HCT116 (cell line): ENCODE measurements at regions not wholly inside any gene's neighbourhood (a gene's known extent, or its start where the extent isn't known, plus 50 kb on each side); places are given as distances from the start of the nearest gene placed in this dataset.

Source experiments
- ATAC-seq: fragments of 200-7000 bp; cut with Tn5 transposase; 2 replicates; pipeline ENCODE4 v1.9.1; 2020; ENCODE audit warnings: mild to moderate bottlenecking, moderate library complexity
- BruUV-seq: library from RNA; stranded (reverse); fragments of 400-500 nt; replicated peaks from 2 replicates; lab custom pipeline; 2021; lab: Mats Ljungman, UMichigan
- CTCF ChIA-PET: fragments of 300-600 bp; sonication (Branson Sonifier 250); formaldehyde crosslinking; loops from one replicate; lab custom pipeline; 2021; ENCODE audit warnings: antibody characterized with exemption; lab: Charles Lee
- POLR2A ChIA-PET: fragments of 300-600, 350-600 bp; sonication (Branson Sonifier 250); formaldehyde crosslinking; loops from one replicate; lab custom pipeline; 2021; ENCODE audit warnings: antibody characterized with exemption; lab: Charles Lee
- RAD21 ChIA-PET, 2 experiments: fragments of 300-600 bp; sonication (Branson Sonifier 250); formaldehyde crosslinking; loops; one replicate each; lab custom pipeline; 2023; ENCODE audit warnings: low total read pairs in 2 of 2; ENCODE audit not compliant: uncharacterized antibody in 2 of 2, unreplicated experiment in 2 of 2, low non-redundant PET in 1 of 2; lab: Charles Lee
- DNase-seq: peaks from one replicate; pipeline ENCODE4 v3.0.0-alpha.2; 2010; ENCODE audit warnings: low read depth, low spot score
- H2AFZ ChIP-seq: fragments of 200-600 bp; shearing (Covaris generic), sonication (generic); 2 replicates; pipeline ENCODE4 v1.6.1; 2017; ENCODE audit warnings: low read depth, mixed run types, mixed read lengths, antibody characterized with exemption, low read length; ENCODE audit not compliant: poor library complexity, severe bottlenecking
- H3K27ac ChIP-seq: 2 replicates; pipeline ENCODE4 v1.5.1; 2012; ENCODE audit warnings: low read depth, low read length
- H3K27me3 ChIP-seq: fragments of 200-600 bp; sonication (generic); 2 replicates; pipeline ENCODE4 v1.6.1; 2016; ENCODE audit warnings: mixed run types, low read length, mixed read lengths; ENCODE audit not compliant: insufficient read depth
- H3K36me3 ChIP-seq, 2 experiments: fragments of 200-500 bp in 1 of 2; fragments of 200-600 bp in 1 of 2; sonication (Bioruptor generic) in 1 of 2; sonication (generic) in 1 of 2; 2 replicates each; pipeline versions ENCODE4 v1.5.1 to v1.6.1; 2014 to 2016; ENCODE audit warnings: low read length in 2 of 2, inconsistent platforms in 1 of 2, mixed read lengths in 1 of 2, mixed run types in 1 of 2; ENCODE audit not compliant: insufficient read depth in 2 of 2, control insufficient read depth in 1 of 2
- H3K4me1 ChIP-seq, 2 experiments: fragments of 200-600 bp in 1 of 2; sonication (generic) in 1 of 2; 2 replicates each; pipeline versions ENCODE4 v1.5.1 to v1.6.1; 2012 to 2017; ENCODE audit warnings: low read length in 2 of 2, inconsistent platforms in 1 of 2, mild to moderate bottlenecking in 1 of 2, mixed read lengths in 1 of 2, mixed run types in 1 of 2, moderate library complexity in 1 of 2; ENCODE audit not compliant: insufficient read depth in 2 of 2, control insufficient read depth in 1 of 2
- H3K4me2 ChIP-seq: fragments of 200-600 bp; sonication (generic); 2 replicates; pipeline ENCODE4 v1.6.1; 2017; ENCODE audit warnings: mixed run types, low read length, mixed read lengths
- H3K4me3 ChIP-seq, 2 experiments: fragments of 200-600 bp in 1 of 2; sonication (generic) in 1 of 2; replicated peaks in 1 of 2; 2 replicates each; pipeline ENCODE4 v1.5.1; 2011 to 2016; ENCODE audit warnings: low read length in 2 of 2, control low read depth in 1 of 2, low read depth in 1 of 2, mild to moderate bottlenecking in 1 of 2, mixed read lengths in 1 of 2, mixed run types in 1 of 2
- H3K79me2 ChIP-seq: fragments of 200-600 bp; sonication (generic); 2 replicates; pipeline ENCODE4 v1.6.1; 2017; ENCODE audit warnings: mild to moderate bottlenecking, mixed run types, low read length, moderate library complexity, mixed read lengths; ENCODE audit not compliant: insufficient read depth
- H3K9ac ChIP-seq: fragments of 200-600 bp; sonication (generic); 2 replicates; pipeline ENCODE4 v1.6.1; 2016; ENCODE audit warnings: low read length, mixed read lengths
- H3K9me2 ChIP-seq: fragments of 200-600 bp; sonication (generic), shearing (Covaris generic); 2 replicates; pipeline ENCODE4 v1.6.1; 2017; ENCODE audit warnings: mixed run types, mild to moderate bottlenecking, moderate library complexity; ENCODE audit not compliant: insufficient read depth
- H3K9me3 ChIP-seq, 2 experiments: fragments of 200-500 bp in 1 of 2; fragments of 200-600 bp in 1 of 2; sonication (Bioruptor generic) in 1 of 2; sonication (generic) in 1 of 2; 2 replicates each; pipeline ENCODE4 v1.6.1; 2014 to 2017; ENCODE audit warnings: low read length in 2 of 2, mixed read lengths in 2 of 2, inconsistent platforms in 1 of 2, low read depth in 1 of 2, mild to moderate bottlenecking in 1 of 2, mixed run types in 1 of 2, moderate library complexity in 1 of 2; ENCODE audit not compliant: control insufficient read depth in 1 of 2, insufficient read depth in 1 of 2
- H4K20me1 ChIP-seq: fragments of 200-600 bp; sonication (generic), shearing (Covaris generic); 2 replicates; pipeline ENCODE4 v1.6.1; 2017; ENCODE audit warnings: mixed run types, mild to moderate bottlenecking, moderate library complexity; ENCODE audit not compliant: insufficient read depth
- EZH2phosphoT487 ChIP-seq: fragments of 200-600 bp; IDR thresholded peaks from 2 replicates; pipeline ENCODE4 v1.6.1; 2018; ENCODE audit warnings: antibody characterized with exemption, borderline replicate concordance
- RAD21 ChIP-seq: IDR thresholded peaks from 2 replicates; pipeline ENCODE4 v1.6.1; 2012; ENCODE audit warnings: low read depth, mild to moderate bottlenecking
- SP1 ChIP-seq: IDR thresholded peaks from 2 replicates; pipeline ENCODE4 v1.6.1; 2012; ENCODE audit warnings: low read depth
- TCF7L2 ChIP-seq: IDR thresholded peaks from 2 replicates; pipeline ENCODE4 v1.7.0; 2011; ENCODE audit warnings: borderline replicate concordance, inconsistent platforms; ENCODE audit not compliant: insufficient read depth, insufficient read length; ENCODE audit errors: extremely low read depth
- YY1 ChIP-seq: IDR thresholded peaks from 2 replicates; pipeline ENCODE4 v1.6.1; 2011; ENCODE audit warnings: low read length, low read depth, moderate library complexity, mild to moderate bottlenecking; ENCODE audit not compliant: insufficient replicate concordance; ENCODE audit errors: extremely low read depth
- ZNF274 ChIP-seq: fragments of 200-500 bp; sonication (Bioruptor generic); IDR thresholded peaks from 2 replicates; pipeline ENCODE4 v1.6.1; 2014; ENCODE audit warnings: mild to moderate bottlenecking, low read depth, low read length, inconsistent platforms
- intact Hi-C: fragments of 100-400 bp; cut with micrococcal nuclease; formaldehyde crosslinking; loops from 2 replicates; pipeline ENCODE4 v1.10.0; 2022
- TF ChIP-seq, protein P1 (sequence below): IDR thresholded peaks from 2 replicates; pipeline ENCODE4 v1.6.1; 2011; ENCODE audit warnings: mild to moderate bottlenecking, low read length, moderate library complexity; ENCODE audit not compliant: insufficient replicate concordance; ENCODE audit errors: extremely low read depth

GRCh38 chr14:65860956-65861611, 448.6 kb downstream of the FUT8 start:
- ChIA-PET CTCF (no interaction called here), RAD21 (no interaction called here), POLR2A (no interaction called here)
- no peak for ATAC-seq
- Histone ChIP-seq H2AFZ (no peak overlapping the region), H3K4me3 (no peak overlapping the region), H3K4me1 (no peaks in the 10 kb centered on the region), H3K27ac (no peak overlapping the region), H3K9me3 (no peaks in the 10 kb centered on the region), H3K79me2 (no peaks in the 10 kb centered on the region), H4K20me1 (no peaks in the 10 kb centered on the region), H3K36me3 (no peaks in the 10 kb centered on the region), H3K4me2 (no peak overlapping the region), H3K9me2 (no peaks in the 10 kb centered on the region), H3K9ac (no peak overlapping the region), H3K27me3 (peaks cover 15% of the 10 kb centered on the region; the same call in 1 of the 2 replicates)
- intact Hi-C loops: no loop called here
- TF ChIP-seq ZNF274 (no peak), RAD21 (no peak), SP1 (no peak), EZH2phosphoT487 (no peak), YY1 (no peak)
- TF ChIP-seq, protein P1, sequence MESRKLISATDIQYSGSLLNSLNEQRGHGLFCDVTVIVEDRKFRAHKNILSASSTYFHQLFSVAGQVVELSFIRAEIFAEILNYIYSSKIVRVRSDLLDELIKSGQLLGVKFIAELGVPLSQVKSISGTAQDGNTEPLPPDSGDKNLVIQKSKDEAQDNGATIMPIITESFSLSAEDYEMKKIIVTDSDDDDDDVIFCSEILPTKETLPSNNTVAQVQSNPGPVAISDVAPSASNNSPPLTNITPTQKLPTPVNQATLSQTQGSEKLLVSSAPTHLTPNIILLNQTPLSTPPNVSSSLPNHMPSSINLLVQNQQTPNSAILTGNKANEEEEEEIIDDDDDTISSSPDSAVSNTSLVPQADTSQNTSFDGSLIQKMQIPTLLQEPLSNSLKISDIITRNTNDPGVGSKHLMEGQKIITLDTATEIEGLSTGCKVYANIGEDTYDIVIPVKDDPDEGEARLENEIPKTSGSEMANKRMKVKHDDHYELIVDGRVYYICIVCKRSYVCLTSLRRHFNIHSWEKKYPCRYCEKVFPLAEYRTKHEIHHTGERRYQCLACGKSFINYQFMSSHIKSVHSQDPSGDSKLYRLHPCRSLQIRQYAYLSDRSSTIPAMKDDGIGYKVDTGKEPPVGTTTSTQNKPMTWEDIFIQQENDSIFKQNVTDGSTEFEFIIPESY: no peak
- DNase-seq: no peak
- BruUV-seq: no TSS peak

DNA sequence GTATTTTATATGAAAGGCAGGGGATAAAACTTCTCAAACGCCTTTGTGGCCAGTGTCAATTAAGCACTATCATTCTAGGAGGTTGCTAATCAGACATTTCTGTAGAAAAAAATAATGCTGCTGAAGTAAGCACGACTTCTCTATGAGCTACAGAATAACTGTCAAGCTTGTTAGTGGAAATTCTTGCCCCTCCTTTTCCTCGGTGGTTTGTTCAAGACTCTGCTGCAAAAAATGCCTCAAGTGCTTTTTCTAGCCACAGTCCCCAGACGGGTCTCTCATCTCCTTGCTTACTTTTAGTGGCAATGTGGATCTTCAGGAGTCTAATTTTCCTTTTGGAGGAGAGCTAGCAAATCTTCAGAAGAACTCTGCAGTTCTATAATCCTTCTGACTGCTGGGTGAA, 452.0 kb downstream of the FUT8 start:
- H3K36me3 ChIP-seq: no peaks in the 10 kb centered on the region

More for the DNA sequence above, 452.0 kb downstream of the FUT8 start:
- H3K9me2 ChIP-seq: no peaks in the 10 kb centered on the region
- no peaks in the 10 kb centered on the region for H3K4me1 ChIP-seq
- H3K27me3 ChIP-seq: peaks cover 15% of the 10 kb centered on the region; the same call in 1 of the 2 replicates
- no peaks in the 10 kb centered on the region for H4K20me1 ChIP-seq
- no peak overlapping the region for H2AFZ ChIP-seq
- POLR2A ChIA-PET: no interaction called here
- H3K79me2 ChIP-seq: no peaks in the 10 kb centered on the region
- intact Hi-C loops: no loop called here
- RAD21 ChIA-PET: no interaction called here
- no peak overlapping the region for H3K4me3 ChIP-seq
- BruUV-seq: no TSS peak
- DNase-seq: no peak
- TF ChIP-seq TCF7L2: no peak
- no peak for TF ChIP-seq RAD21
- no peak overlapping the region for H3K4me2 ChIP-seq
- no peak for ATAC-seq
- no peaks in the 10 kb centered on the region for H3K9me3 ChIP-seq
- CTCF ChIA-PET: no interaction called here
- H3K27ac ChIP-seq: no peak overlapping the region
- H3K9ac ChIP-seq: no peak overlapping the region
